H9 (cell line): ENCODE measurements at regions not wholly inside any gene's neighbourhood (a gene's known extent, or its start where the extent isn't known, plus 50 kb on each side); places are given as distances from the start of the nearest gene placed in this dataset.

Experiments used
- DNase-seq: peaks from one replicate; pipeline ENCODE4 v3.0.0-alpha.2; 2017
- H2AFZ ChIP-seq: one replicate; pipeline ENCODE4 v1.6.1; 2013; ENCODE audit warnings: mild to moderate bottlenecking, low read length, control low read depth, moderate library complexity
- H2AK5ac ChIP-seq: 2 replicates; pipeline ENCODE4 v1.6.1; 2013; ENCODE audit warnings: low read length, control low read depth, mixed read lengths; ENCODE audit not compliant: insufficient read length
- H2BK120ac ChIP-seq: one replicate; pipeline ENCODE4 v1.6.1; 2013; ENCODE audit warnings: low read depth, mild to moderate bottlenecking, low read length, control low read depth, inconsistent platforms; ENCODE audit not compliant: poor library complexity, severe bottlenecking
- H2BK12ac ChIP-seq: 2 replicates; pipeline ENCODE4 v1.6.1; 2013; ENCODE audit warnings: low read length, control low read depth, mixed read lengths, low read depth; ENCODE audit not compliant: insufficient read length
- H2BK15ac ChIP-seq: 2 replicates; pipeline ENCODE4 v1.6.1; 2013; ENCODE audit warnings: low read depth, low read length, control low read depth
- H2BK20ac ChIP-seq: one replicate; pipeline ENCODE4 v1.6.1; 2013; ENCODE audit warnings: low read depth, mild to moderate bottlenecking, low read length, control low read depth, inconsistent platforms; ENCODE audit not compliant: poor library complexity, severe bottlenecking
- H2BK5ac ChIP-seq: 2 replicates; pipeline ENCODE4 v1.6.1; 2013; ENCODE audit warnings: low read length, control low read depth, mixed read lengths; ENCODE audit not compliant: insufficient read length
- H3K14ac ChIP-seq: 2 replicates; pipeline ENCODE4 v1.6.1; 2013; ENCODE audit warnings: low read length, control low read depth; ENCODE audit not compliant: insufficient read depth
- H3K18ac ChIP-seq: 2 replicates; pipeline ENCODE4 v1.6.1; 2013; ENCODE audit warnings: low read depth, mild to moderate bottlenecking, mixed read lengths, low read length, control low read depth; ENCODE audit not compliant: insufficient read length
- H3K23ac ChIP-seq: 2 replicates; pipeline ENCODE4 v1.6.1; 2013; ENCODE audit warnings: low read length, control low read depth, mixed read lengths, low read depth; ENCODE audit not compliant: insufficient read length
- H3K23me2 ChIP-seq: 2 replicates; pipeline ENCODE4 v1.6.1; 2013; ENCODE audit warnings: low read depth, mild to moderate bottlenecking, mixed read lengths, low read length, control low read depth; ENCODE audit not compliant: insufficient read length, poor library complexity, severe bottlenecking
- H3K27ac ChIP-seq: 2 replicates; pipeline ENCODE4 v1.5.1; 2013; ENCODE audit warnings: low read length, control low read depth, mixed read lengths, low read depth; ENCODE audit not compliant: insufficient read length
- H3K27me3 ChIP-seq: 2 replicates; pipeline ENCODE4 v1.6.1; 2013; ENCODE audit warnings: low read length, control low read depth, inconsistent platforms; ENCODE audit not compliant: insufficient read depth
- H3K4ac ChIP-seq: 2 replicates; pipeline ENCODE4 v1.6.1; 2013; ENCODE audit warnings: low read depth, mild to moderate bottlenecking, control low read depth, inconsistent platforms, low read length, moderate library complexity
- H3K4me1 ChIP-seq: 2 replicates; pipeline ENCODE4 v1.6.1; 2013; ENCODE audit warnings: low read length, control low read depth, inconsistent platforms; ENCODE audit not compliant: insufficient read depth
- H3K4me2 ChIP-seq: 2 replicates; pipeline ENCODE4 v1.6.1; 2013; ENCODE audit warnings: low read length, control low read depth, mixed read lengths; ENCODE audit not compliant: insufficient read length, insufficient read depth
- H3K56ac ChIP-seq: 2 replicates; pipeline ENCODE4 v1.6.1; 2013; ENCODE audit warnings: low read depth, mild to moderate bottlenecking, mixed read lengths, low read length, control low read depth; ENCODE audit not compliant: insufficient read length
- H3K79me1 ChIP-seq: 2 replicates; pipeline ENCODE4 v1.6.1; 2013; ENCODE audit warnings: low read depth, mild to moderate bottlenecking, moderate library complexity, low read length, control low read depth, inconsistent platforms; ENCODE audit not compliant: insufficient read depth, poor library complexity, severe bottlenecking
- H3K79me2 ChIP-seq: 2 replicates; pipeline ENCODE4 v1.6.1; 2013; ENCODE audit warnings: low read length, control low read depth, inconsistent platforms; ENCODE audit not compliant: insufficient read depth
- H3K9ac ChIP-seq: 2 replicates; pipeline ENCODE4 v1.6.1; 2013; ENCODE audit warnings: low read length, control low read depth, mixed read lengths; ENCODE audit not compliant: insufficient read length; ENCODE audit errors: extremely low read depth
- H3K9me3 ChIP-seq: one replicate; pipeline ENCODE4 v1.6.1; 2013; ENCODE audit warnings: low read depth, low read length, inconsistent platforms; ENCODE audit not compliant: control insufficient read depth
- H3T11ph ChIP-seq: one replicate; pipeline ENCODE4 v1.6.1; 2013; ENCODE audit warnings: mild to moderate bottlenecking, low read length, control low read depth, inconsistent platforms
- H4K20me1 ChIP-seq: one replicate; pipeline ENCODE4 v1.6.1; 2013; ENCODE audit not compliant: control insufficient read depth, insufficient read length, insufficient read depth
- H4K5ac ChIP-seq: 2 replicates; pipeline ENCODE4 v1.6.1; 2013; ENCODE audit warnings: low read depth, mild to moderate bottlenecking, mixed read lengths, low read length, control low read depth; ENCODE audit not compliant: insufficient read length
- H4K8ac ChIP-seq: replicated peaks from 2 replicates; pipeline ENCODE4 v1.6.1; 2013; ENCODE audit warnings: low read length, control low read depth, mixed read lengths, low read depth; ENCODE audit not compliant: insufficient read length
- H4K91ac ChIP-seq: 2 replicates; pipeline ENCODE4 v1.6.1; 2013; ENCODE audit warnings: low read depth, mild to moderate bottlenecking, moderate library complexity, mixed read lengths, low read length, control low read depth; ENCODE audit not compliant: insufficient read length
- H3K27ac Mint-ChIP-seq, 3 experiments: 2 replicates in 2 of 3; 3 replicates in 1 of 3; pipeline ENCODE4 v1.8.0; 2020 to 2021; ENCODE audit warnings: mixed read lengths in 3 of 3, mild to moderate bottlenecking in 1 of 3, moderate library complexity in 1 of 3
- H3K27me3 Mint-ChIP-seq: 2 replicates; pipeline ENCODE4 v1.8.0; 2021; ENCODE audit warnings: low read depth, mild to moderate bottlenecking, moderate library complexity, mixed read lengths
- H3K36me3 Mint-ChIP-seq, 3 experiments: 2 replicates in 2 of 3; 3 replicates in 1 of 3; pipeline ENCODE4 v1.8.0; 2020 to 2021; ENCODE audit warnings: low read depth in 3 of 3, mixed read lengths in 3 of 3; ENCODE audit not compliant: insufficient read depth in 1 of 3
- H3K4me1 Mint-ChIP-seq, 2 experiments: 2 replicates each; pipeline ENCODE4 v1.8.0; 2020; ENCODE audit warnings: mixed read lengths in 2 of 2
- H3K4me3 Mint-ChIP-seq, 2 experiments: 2 replicates in 1 of 2; 3 replicates in 1 of 2; pipeline ENCODE4 v1.8.0; 2020 to 2021; ENCODE audit warnings: mild to moderate bottlenecking in 2 of 2, mixed read lengths in 2 of 2, moderate library complexity in 1 of 2
- H3K9me3 Mint-ChIP-seq, 2 experiments: 2 replicates in 1 of 2; 3 replicates in 1 of 2; pipeline ENCODE4 v1.8.0; 2020; ENCODE audit warnings: mild to moderate bottlenecking in 2 of 2, mixed read lengths in 2 of 2, moderate library complexity in 1 of 2
- WGBS: extraction: QIAGEN DNeasy Blood & Tissue Kit; methylation state at CpG from one replicate; pipeline ENCODE4 v1.1.7; 2013; ENCODE audit warnings: missing lambda C conversion rate, low lambda C conversion rate, mixed read lengths; ENCODE audit not compliant: insufficient read length; ENCODE audit errors: extremely low coverage; 5-methylcytosine and 5-hydroxymethylcytosine counted together
- TF ChIP-seq, protein P1 (sequence below): fragments of 200-600 bp; sonication (generic); conservative IDR thresholded peaks from 3 replicates; pipeline ENCODE4 v1.8.0; 2021; ENCODE audit warnings: antibody characterized with exemption, mild to moderate bottlenecking

DNA sequence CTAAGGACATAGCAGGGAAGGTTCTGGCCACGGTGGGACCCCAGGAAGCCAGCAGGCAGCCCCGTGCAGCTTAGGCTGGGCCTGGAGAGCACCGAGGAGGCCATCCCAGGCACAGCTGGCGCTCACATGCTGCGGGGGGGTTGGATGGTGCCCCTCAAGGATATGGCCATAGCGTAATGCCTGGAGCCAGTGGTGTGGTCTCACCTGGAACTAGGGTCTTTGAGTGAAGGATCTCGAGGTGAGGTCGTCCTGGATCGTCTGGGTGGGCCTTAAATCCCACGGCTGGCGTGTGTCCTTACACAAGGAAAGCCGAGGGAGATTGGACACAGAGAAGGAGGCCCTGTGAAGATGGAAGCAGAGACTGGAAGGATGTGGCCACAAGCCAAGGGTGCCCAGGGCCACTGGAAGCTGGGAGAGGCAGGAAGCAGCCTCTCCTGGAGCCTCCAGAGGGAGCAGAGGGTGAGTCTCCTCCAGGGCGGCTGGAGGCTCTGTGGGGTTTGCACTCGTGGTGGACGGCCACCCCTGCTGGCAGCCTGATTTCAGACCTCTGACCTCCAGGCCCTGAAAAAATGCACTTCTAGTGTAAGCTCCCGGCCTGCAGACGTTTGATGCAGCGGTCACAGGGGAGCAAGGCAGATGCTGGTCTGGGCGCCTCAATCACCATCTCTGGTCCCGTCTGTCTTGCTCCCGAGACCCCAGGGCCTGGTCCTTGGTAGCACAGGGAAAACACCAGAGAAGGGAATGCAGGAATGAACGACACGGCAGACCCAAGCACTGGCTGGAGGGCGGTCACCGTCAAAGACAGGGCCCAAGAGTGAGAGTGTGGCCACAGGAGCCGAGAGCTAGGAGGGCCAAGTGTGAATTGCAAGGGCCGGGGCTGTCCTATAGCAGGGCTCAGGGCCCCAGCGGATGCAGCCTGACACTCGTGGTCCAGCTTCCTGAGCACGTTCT is 218.6 kb downstream of the KIF26A start:
- H3K56ac ChIP-seq: no peak overlapping the region
- H2BK15ac ChIP-seq: no peak overlapping the region
- no peak overlapping the region for H3K9ac ChIP-seq
- TF ChIP-seq, protein P1, sequence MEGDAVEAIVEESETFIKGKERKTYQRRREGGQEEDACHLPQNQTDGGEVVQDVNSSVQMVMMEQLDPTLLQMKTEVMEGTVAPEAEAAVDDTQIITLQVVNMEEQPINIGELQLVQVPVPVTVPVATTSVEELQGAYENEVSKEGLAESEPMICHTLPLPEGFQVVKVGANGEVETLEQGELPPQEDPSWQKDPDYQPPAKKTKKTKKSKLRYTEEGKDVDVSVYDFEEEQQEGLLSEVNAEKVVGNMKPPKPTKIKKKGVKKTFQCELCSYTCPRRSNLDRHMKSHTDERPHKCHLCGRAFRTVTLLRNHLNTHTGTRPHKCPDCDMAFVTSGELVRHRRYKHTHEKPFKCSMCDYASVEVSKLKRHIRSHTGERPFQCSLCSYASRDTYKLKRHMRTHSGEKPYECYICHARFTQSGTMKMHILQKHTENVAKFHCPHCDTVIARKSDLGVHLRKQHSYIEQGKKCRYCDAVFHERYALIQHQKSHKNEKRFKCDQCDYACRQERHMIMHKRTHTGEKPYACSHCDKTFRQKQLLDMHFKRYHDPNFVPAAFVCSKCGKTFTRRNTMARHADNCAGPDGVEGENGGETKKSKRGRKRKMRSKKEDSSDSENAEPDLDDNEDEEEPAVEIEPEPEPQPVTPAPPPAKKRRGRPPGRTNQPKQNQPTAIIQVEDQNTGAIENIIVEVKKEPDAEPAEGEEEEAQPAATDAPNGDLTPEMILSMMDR: no peak
- H3K27ac ChIP-seq: no peak overlapping the region
- H3K27me3 ChIP-seq: no peaks in the 10 kb centered on the region
- peak; percentile 22 for DNase-seq
- H2AFZ ChIP-seq: no peak overlapping the region
- H2BK12ac ChIP-seq: no peak overlapping the region
- no peaks in the 10 kb centered on the region; a peak in 1 of 5 replicates for H3K9me3 Mint-ChIP-seq
- H3K36me3 Mint-ChIP-seq: no peaks in the 10 kb centered on the region; a peak in 2 of 7 replicates
- H3K4me1 ChIP-seq: no peaks in the 10 kb centered on the region
- WGBS: no CpG with 5 or more reads among the region's 30 CpGs
- no peak overlapping the region for H2BK120ac ChIP-seq
- peaks cover 2% of the 10 kb centered on the region in 2 experiments; a peak in 3 of 4 replicates for H3K4me1 Mint-ChIP-seq
- H3T11ph ChIP-seq: no peak overlapping the region
- no peaks in the 10 kb centered on the region for H3K79me2 ChIP-seq
- H2BK20ac ChIP-seq: no peak overlapping the region
- H3K27me3 Mint-ChIP-seq: peaks cover 6% of the 10 kb centered on the region
- H4K8ac ChIP-seq: no peak overlapping the region
- H3K18ac ChIP-seq: no peak overlapping the region
- H2AK5ac ChIP-seq: no peak overlapping the region
- H3K4ac ChIP-seq: no peak overlapping the region
- H4K20me1 ChIP-seq: no peaks in the 10 kb centered on the region
- no peak overlapping the region for H3K23ac ChIP-seq
- no peak overlapping the region; the same call in 1 of the 2 replicates for H3K14ac ChIP-seq
- H3K23me2 ChIP-seq: peaks cover 4% of the 10 kb centered on the region
- no peak overlapping the region for H2BK5ac ChIP-seq
- no peaks in the 10 kb centered on the region for H3K9me3 ChIP-seq
- no peaks in the 10 kb centered on the region for H3K79me1 ChIP-seq
- no peak overlapping the region for H4K5ac ChIP-seq
- H3K27ac Mint-ChIP-seq: peak overlapping the region in 1 of 3 experiments; percentile 52; a peak in 1 of 7 replicates
- no peak overlapping the region for H3K4me3 Mint-ChIP-seq
- H4K91ac ChIP-seq: no peak overlapping the region
- H3K4me2 ChIP-seq: no peak overlapping the region
